Fibroblast of lung (primary cell): ENCODE measurements at regions not wholly inside any gene's neighbourhood (a gene's known extent, or its start where the extent isn't known, plus 50 kb on each side); places are given as distances from the start of the nearest gene placed in this dataset.

Experiments used
- CTCF ChIP-seq, 2 donors: IDR thresholded peaks in 1 of 2; conservative IDR thresholded peaks in 1 of 2; 1 replicate in 1 of 2; 2 replicates in 1 of 2; pipeline ENCODE4 v1.5.1; 2011 to 2012; ENCODE audit warnings: low read length in 2 of 2, control low read depth in 1 of 2, inconsistent platforms in 1 of 2, low read depth in 1 of 2, mild to moderate bottlenecking in 1 of 2
- EZH2 ChIP-seq: IDR thresholded peaks from 2 replicates; pipeline ENCODE4 v1.5.1; 2012; ENCODE audit warnings: low read length, control low read depth, mild to moderate bottlenecking; ENCODE audit errors: missing control alignments

DNA sequence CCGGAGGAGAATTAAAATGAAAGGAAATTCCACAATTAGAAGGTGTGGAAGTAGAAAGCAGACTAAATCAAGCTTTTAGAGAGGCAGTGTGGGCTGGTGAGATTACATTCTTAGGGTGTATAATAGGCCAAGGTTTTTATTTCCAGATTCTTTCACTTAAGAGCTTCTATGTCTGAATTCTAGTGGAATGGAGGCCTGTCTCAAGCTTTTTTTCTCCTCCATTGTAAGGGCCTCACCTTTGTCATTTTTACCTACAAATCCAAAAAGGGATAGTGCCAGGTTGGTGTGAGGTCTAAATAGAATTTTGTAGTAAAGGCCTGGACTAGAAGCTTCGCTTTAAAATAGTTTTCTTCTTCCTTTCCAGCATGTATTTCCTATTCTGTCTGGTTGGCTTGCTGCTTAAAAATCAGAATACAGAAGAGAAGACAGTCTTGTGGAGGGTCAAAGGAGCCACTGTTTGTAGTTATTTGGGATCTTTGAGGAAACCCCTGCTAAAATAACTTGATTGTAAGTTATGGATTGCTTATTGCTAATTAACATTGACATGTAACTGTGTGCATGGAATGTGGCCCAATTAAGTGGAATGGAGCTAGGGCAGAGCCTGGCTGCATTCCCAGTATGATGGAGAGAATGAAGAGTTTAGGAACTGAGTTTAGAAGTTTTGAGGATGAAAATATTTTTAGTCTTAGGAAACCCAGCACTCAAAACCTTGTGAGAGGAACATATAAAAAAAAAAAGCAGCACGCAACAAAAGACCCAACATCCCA lies 162.5 kb upstream of the B3GALT2 start:
- TF ChIP-seq CTCF (conservative IDR thresholded peaks at IDR 0.05 in 1 of 2, IDR thresholded peaks at IDR 0.05 in 1 of 2; ENCODE audit: low read depth in 1 of 2, low read length in 2 of 2): no peak
- no peak for TF ChIP-seq EZH2
